Activated CD4-positive, CD25-positive, alpha-beta regulatory T cell (primary cell): ENCODE measurements at regions not wholly inside any gene's neighbourhood (a gene's known extent, or its start where the extent isn't known, plus 50 kb on each side); places are given as distances from the start of the nearest gene placed in this dataset.

Experiments
- DNase-seq, 4 experiments: peaks; one replicate each; lab custom pipeline; 2025; lab: John Stamatoyannopoulos, UW

GRCh38 chr15:46548989-46549388 lies 914.2 kb downstream of the SQOR start:
- no peak for DNase-seq

GRCh38 chr15:46552316-46552715 lies 917.5 kb downstream of the SQOR start:
- DNase-seq = no peak

GRCh38 chr15:46555547-46555946 lies 920.7 kb downstream of the SQOR start:
- no peak for DNase-seq

GRCh38 chr15:46556010-46556409 lies 921.2 kb downstream of the SQOR start:
- no peak for DNase-seq

GRCh38 chr15:46556559-46557379 lies 921.9 kb downstream of the SQOR start:
- no peak for DNase-seq

GRCh38 chr15:46567968-46568367 lies 933.1 kb downstream of the SQOR start:
- DNase-seq = no peak

- no peak for DNase-seq
Measured at GRCh38 chr15:46569781-46570180, 935.0 kb downstream of the SQOR start.

- no peak for DNase-seq
Measured at GRCh38 chr15:46576646-46577395, 942.0 kb downstream of the SQOR start.

GRCh38 chr15:46577767-46578166 lies 942.9 kb downstream of the SQOR start:
- DNase-seq = no peak

- no peak for DNase-seq
Measured at GRCh38 chr15:46580487-46580886, 945.7 kb downstream of the SQOR start.

GRCh38 chr15:46580924-46581323 lies 946.1 kb downstream of the SQOR start:
- DNase-seq = no peak

- DNase-seq = no peak
Measured at GRCh38 chr15:46589088-46589487, 954.3 kb downstream of the SQOR start.

GRCh38 chr15:46591462-46591861 lies 956.6 kb downstream of the SQOR start:
- DNase-seq = no peak

GRCh38 chr15:46595016-46595415 lies 960.2 kb downstream of the SQOR start:
- DNase-seq = no peak

- no peak for DNase-seq
Measured at GRCh38 chr15:46607077-46607476, 972.2 kb downstream of the SQOR start.

GRCh38 chr15:46616033-46616432 lies 981.2 kb downstream of the SQOR start:
- no peak for DNase-seq

- no peak for DNase-seq
Measured at GRCh38 chr15:46617507-46617906, 982.7 kb downstream of the SQOR start.

- no peak for DNase-seq
Measured at GRCh38 chr15:46618984-46619383, 984.2 kb downstream of the SQOR start.

- DNase-seq = no peak
Measured at GRCh38 chr15:46620392-46621013, 985.7 kb downstream of the SQOR start.

- no peak for DNase-seq
Measured at GRCh38 chr15:46622851-46623250, 988.0 kb downstream of the SQOR start.

GRCh38 chr15:46636206-46636605 lies 1001.4 kb downstream of the SQOR start:
- no peak for DNase-seq

- no peak for DNase-seq
Measured at GRCh38 chr15:46644501-46645481, 1010.0 kb downstream of the SQOR start.
